Hepatocyte (in vitro differentiated cells): ENCODE measurements at regions not wholly inside any gene's neighbourhood (a gene's known extent, or its start where the extent isn't known, plus 50 kb on each side); places are given as distances from the start of the nearest gene placed in this dataset.

Experiments
- DNase-seq: peaks from one replicate; pipeline ENCODE4 v3.0.0-alpha.2; 2016; ENCODE audit warnings: low spot score
- H2AFZ ChIP-seq: fragments of 200-600 bp; sonication (generic); 2 replicates; pipeline ENCODE4 v1.6.0; 2016; ENCODE audit warnings: antibody characterized with exemption, mild to moderate bottlenecking
- H3K27ac ChIP-seq: fragments of 200-600 bp; sonication (generic); 2 replicates; pipeline ENCODE4 v1.5.1; 2016; ENCODE audit warnings: mild to moderate bottlenecking
- H3K27me3 ChIP-seq: fragments of 200-600 bp; sonication (generic); 2 replicates; pipeline ENCODE4 v1.6.1; 2016
- H3K36me3 ChIP-seq: fragments of 200-600 bp; sonication (generic); replicated peaks from 2 replicates; pipeline ENCODE4 v1.5.1; 2016; ENCODE audit warnings: low read depth; ENCODE audit not compliant: insufficient read depth
- H3K4me1 ChIP-seq: fragments of 200-600 bp; sonication (generic); 2 replicates; pipeline ENCODE4 v1.5.1; 2016; ENCODE audit warnings: mild to moderate bottlenecking, moderate library complexity; ENCODE audit not compliant: insufficient read depth
- H3K4me2 ChIP-seq: fragments of 200-600 bp; sonication (generic); 2 replicates; pipeline ENCODE4 v1.6.0; 2016
- H3K4me3 ChIP-seq: fragments of 200-600 bp; sonication (generic); 2 replicates; pipeline ENCODE4 v1.5.1; 2016; ENCODE audit warnings: mild to moderate bottlenecking
- H3K79me2 ChIP-seq: fragments of 200-600 bp; sonication (generic); 2 replicates; pipeline ENCODE4 v1.6.0; 2017; ENCODE audit warnings: mild to moderate bottlenecking
- H3K9me2 ChIP-seq: fragments of 200-600 bp; sonication (generic); replicated peaks from 2 replicates; pipeline ENCODE4 v1.6.0; 2017; ENCODE audit warnings: mild to moderate bottlenecking; ENCODE audit not compliant: insufficient read depth
- H3K9me3 ChIP-seq: fragments of 200-600 bp; sonication (generic); 2 replicates; pipeline ENCODE4 v1.5.1; 2016; ENCODE audit warnings: low read depth, mild to moderate bottlenecking
- H4K20me1 ChIP-seq: fragments of 200-600 bp; sonication (generic); 2 replicates; pipeline ENCODE4 v1.6.0; 2016; ENCODE audit warnings: mild to moderate bottlenecking; ENCODE audit not compliant: insufficient read depth, poor library complexity, severe bottlenecking
- CTCF ChIP-seq: fragments of 200-600 bp; sonication (generic); IDR thresholded peaks from 2 replicates; pipeline ENCODE4 v1.5.1; 2016; ENCODE audit warnings: antibody characterized with exemption, mild to moderate bottlenecking; ENCODE audit not compliant: poor library complexity
- EZH2 ChIP-seq: fragments of 200-600 bp; sonication (generic); IDR thresholded peaks from 2 replicates; pipeline ENCODE4 v1.6.1; 2016; ENCODE audit warnings: antibody characterized with exemption, mild to moderate bottlenecking, borderline replicate concordance
- EZH2phosphoT487 ChIP-seq: fragments of 200-600 bp; sonication (generic); IDR thresholded peaks from one replicate; pipeline ENCODE4 v1.6.1; 2018; ENCODE audit warnings: antibody characterized with exemption, mild to moderate bottlenecking, low read depth, moderate library complexity; ENCODE audit not compliant: unreplicated experiment, severe bottlenecking
- WGBS: methylation state at CpG from one replicate; pipeline ENCODE4 v1.1.6; 2016; ENCODE audit warnings: low lambda C conversion rate; ENCODE audit errors: missing lambda C conversion rate; 5-methylcytosine and 5-hydroxymethylcytosine counted together

- H3K27ac ChIP-seq: no peak overlapping the region
- no peaks in the 10 kb centered on the region for H3K36me3 ChIP-seq
- no peak overlapping the region for H3K4me2 ChIP-seq
- H3K4me1 ChIP-seq: no peaks in the 10 kb centered on the region
- 69% methylated on average over 4 of the region's 4 CpGs for WGBS
- no peaks in the 10 kb centered on the region for H3K9me3 ChIP-seq
- H3K27me3 ChIP-seq: no peaks in the 10 kb centered on the region
- no peak overlapping the region for H2AFZ ChIP-seq
- no peak overlapping the region for H3K4me3 ChIP-seq
- TF ChIP-seq EZH2phosphoT487: no peak
- TF ChIP-seq EZH2: no peak
- TF ChIP-seq CTCF: no peak
- no peaks in the 10 kb centered on the region for H3K79me2 ChIP-seq
- no peaks in the 10 kb centered on the region for H4K20me1 ChIP-seq
- DNase-seq: no peak
- no peaks in the 10 kb centered on the region for H3K9me2 ChIP-seq
These were observed 301.3 kb upstream of the STXBP6 start for GRCh38 chr14:25351269-25351668.

- Histone ChIP-seq H3K9me2 (no peaks in the 10 kb centered on the region), H3K79me2 (no peaks in the 10 kb centered on the region), H2AFZ (no peak overlapping the region), H4K20me1 (no peaks in the 10 kb centered on the region), H3K27ac (no peak overlapping the region), H3K4me1 (no peaks in the 10 kb centered on the region), H3K4me2 (no peak overlapping the region), H3K4me3 (no peak overlapping the region), H3K27me3 (no peaks in the 10 kb centered on the region), H3K36me3 (no peaks in the 10 kb centered on the region), H3K9me3 (no peaks in the 10 kb centered on the region)
- no peak for TF ChIP-seq EZH2phosphoT487
- 71% methylated on average over 4 of the region's 4 CpGs for WGBS
- DNase-seq: no peak
These were observed 300.9 kb upstream of the STXBP6 start for GRCh38 chr14:25350802-25351201.

GRCh38 chr14:25350021-25350420 lies 300.1 kb upstream of the STXBP6 start:
- no peak for DNase-seq
- Histone ChIP-seq H3K9me2 (no peaks in the 10 kb centered on the region), H3K4me1 (no peaks in the 10 kb centered on the region), H3K36me3 (no peaks in the 10 kb centered on the region), H3K27me3 (no peaks in the 10 kb centered on the region), H3K4me3 (no peak overlapping the region), H3K4me2 (no peak overlapping the region), H4K20me1 (no peaks in the 10 kb centered on the region), H3K9me3 (no peaks in the 10 kb centered on the region), H3K27ac (no peak overlapping the region), H2AFZ (no peak overlapping the region), H3K79me2 (no peaks in the 10 kb centered on the region)
- TF ChIP-seq EZH2phosphoT487: no peak
- TF ChIP-seq CTCF: no peak
- no peak for TF ChIP-seq EZH2
- 82% methylated on average over 3 of the region's 3 CpGs for WGBS

GRCh38 chr14:25349269-25349668 lies 299.3 kb upstream of the STXBP6 start:
- H3K36me3 ChIP-seq: no peaks in the 10 kb centered on the region
- no peaks in the 10 kb centered on the region for H3K79me2 ChIP-seq
- DNase-seq: no peak
- no peak overlapping the region for H2AFZ ChIP-seq
- H3K4me1 ChIP-seq: no peaks in the 10 kb centered on the region
- H3K4me3 ChIP-seq: no peak overlapping the region
- H3K9me2 ChIP-seq: no peaks in the 10 kb centered on the region
- no peaks in the 10 kb centered on the region for H3K27me3 ChIP-seq
- no peaks in the 10 kb centered on the region for H4K20me1 ChIP-seq
- WGBS: 68% methylated on average over 1 of the region's 1 CpG
- no peak overlapping the region for H3K27ac ChIP-seq
- TF ChIP-seq EZH2phosphoT487 (no peak), CTCF (no peak), EZH2 (no peak)
- H3K4me2 ChIP-seq: no peak overlapping the region
- no peaks in the 10 kb centered on the region for H3K9me3 ChIP-seq
